HEK293T (cell line): ENCODE measurements at regions not wholly inside any gene's neighbourhood (a gene's known extent, or its start where the extent isn't known, plus 50 kb on each side); places are given as distances from the start of the nearest gene placed in this dataset.

Source experiments
- CTCF ChIA-PET: fragments of 350-600 bp; formaldehyde crosslinking; extraction: SDS; loops from one replicate; lab custom pipeline; 2021; ENCODE audit warnings: antibody characterized with exemption, inconsistent platforms; lab: Yijun Ruan, JAX
- POLR2A ChIA-PET: fragments of 350-600 bp; formaldehyde crosslinking; extraction: SDS; loops from one replicate; lab custom pipeline; 2020; ENCODE audit warnings: antibody characterized with exemption, inconsistent platforms; lab: Yijun Ruan, JAX
- DNase-seq: peaks from one replicate; pipeline ENCODE4 v3.0.0; 2012; ENCODE audit warnings: mixed read lengths; ENCODE audit errors: extremely low spot score
- ARNT ChIP-seq: fragments of 450-650 bp; IDR thresholded peaks from 2 replicates; pipeline ENCODE4 v1.6.1; 2017; ENCODE audit warnings: mild to moderate bottlenecking
- BHLHE40 ChIP-seq: fragments of 450-650 bp; IDR thresholded peaks from 2 replicates; pipeline ENCODE4 v1.6.1; 2016; ENCODE audit warnings: mild to moderate bottlenecking, moderate library complexity, borderline replicate concordance
- CTBP1 ChIP-seq: fragments of 450-650 bp; IDR thresholded peaks from 2 replicates; pipeline ENCODE4 v1.6.1; 2016; ENCODE audit warnings: borderline replicate concordance
- ELF4 ChIP-seq: fragments of 450-650 bp; IDR thresholded peaks from 2 replicates; pipeline ENCODE4 v1.6.1; 2017; ENCODE audit warnings: antibody characterized with exemption
- HDGF ChIP-seq: fragments of 450-650 bp; IDR thresholded peaks from 2 replicates; pipeline ENCODE4 v1.6.1; 2017; ENCODE audit warnings: antibody characterized with exemption, borderline replicate concordance
- L3MBTL2 ChIP-seq: fragments of 450-650 bp; conservative IDR thresholded peaks from 2 replicates; pipeline ENCODE4 v1.6.1; 2016; ENCODE audit warnings: mild to moderate bottlenecking
- LEF1 ChIP-seq: fragments of 450-650 bp; IDR thresholded peaks from 2 replicates; pipeline ENCODE4 v1.6.1; 2017; ENCODE audit warnings: mild to moderate bottlenecking, borderline replicate concordance
- NFRKB ChIP-seq: fragments of 450-650 bp; IDR thresholded peaks from 2 replicates; pipeline ENCODE4 v1.6.1; 2016; ENCODE audit warnings: mild to moderate bottlenecking, moderate library complexity
- PKNOX1 ChIP-seq: fragments of 450-650 bp; IDR thresholded peaks from 2 replicates; pipeline ENCODE4 v1.6.1; 2016
- SP1 ChIP-seq: fragments of 450-650 bp; IDR thresholded peaks from 2 replicates; pipeline ENCODE4 v1.6.1; 2017
- TARDBP ChIP-seq: fragments of 450-650 bp; IDR thresholded peaks from 2 replicates; pipeline ENCODE4 v1.6.1; 2016
- ZNF384 ChIP-seq: fragments of 450-650 bp; IDR thresholded peaks from 2 replicates; pipeline ENCODE4 v1.6.1; 2016

- ChIA-PET CTCF (no interaction called here), POLR2A (no interaction called here)
- DNase-seq: no peak
- TF ChIP-seq CTBP1 (no peak), HDGF (no peak), L3MBTL2 (no peak)
Observed at GRCh38 chr5:24401773-24402172, 243.0 kb downstream of the CDH10 start.

DNA sequence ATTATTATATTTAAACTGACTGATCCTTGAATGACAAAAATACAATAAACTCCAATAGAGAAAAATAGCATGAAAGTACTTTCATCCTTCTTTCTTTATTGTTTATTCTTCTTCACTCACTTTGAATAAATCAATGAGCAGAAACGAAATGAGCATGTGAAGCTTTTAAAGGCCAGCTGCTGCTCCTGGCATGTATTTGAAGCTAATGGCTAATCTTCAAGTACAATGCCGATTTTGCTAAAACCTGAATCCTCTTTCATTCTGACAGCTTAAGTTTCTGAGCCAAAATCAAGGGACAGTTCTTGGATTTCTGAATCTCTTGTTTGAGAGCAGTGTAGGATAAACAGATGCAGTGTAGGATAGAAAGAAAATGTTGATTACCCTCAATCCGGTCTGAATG, 237.3 kb downstream of the CDH10 start:
- CTCF ChIA-PET: no interaction called here
- no peak for DNase-seq
- POLR2A ChIA-PET: no interaction called here
- TF ChIP-seq ELF4 (no peak), ZNF384 (no peak), NFRKB (no peak), TARDBP (no peak)

- TF ChIP-seq LEF1 (no peak), PKNOX1 (no peak), L3MBTL2 (no peak), SP1 (no peak), BHLHE40 (no peak), HDGF (no peak), ELF4 (no peak), CTBP1 (no peak), ARNT (no peak)
- ChIA-PET CTCF (no interaction called here), POLR2A (no interaction called here)
- DNase-seq: no peak
Observed at GRCh38 chr5:24428345-24428744, 216.4 kb downstream of the CDH10 start.

GRCh38 chr5:24433555-24433954, 211.2 kb downstream of the CDH10 start:
- POLR2A ChIA-PET: no interaction called here
- CTCF ChIA-PET: no interaction called here
- DNase-seq: no peak
- no peak for TF ChIP-seq ELF4
- TF ChIP-seq LEF1: no peak
